GM18907 (cell line): ENCODE measurements at regions not wholly inside any gene's neighbourhood (a gene's known extent, or its start where the extent isn't known, plus 50 kb on each side); places are given as distances from the start of the nearest gene placed in this dataset.
A peak's percentile ranks its signal among the peaks of the same experiment; 100 is the strongest.

Source experiments
- ATAC-seq: cut with Tn5 transposase; IDR thresholded peaks from one replicate; pipeline ENCODE4 v1.9.1; 2021; ENCODE audit warnings: mild to moderate bottlenecking, moderate library complexity; ENCODE audit not compliant: unreplicated experiment

- no peak for ATAC-seq
Measured at GRCh38 chr12:39240587-39240986, 202.3 kb downstream of the KIF21A start.

GRCh38 chr12:39239490-39240486, 203.1 kb downstream of the KIF21A start:
- ATAC-seq: no peak

- no peak for ATAC-seq
Measured at GRCh38 chr12:39237004-39237403, 205.9 kb downstream of the KIF21A start.

GRCh38 chr12:39235990-39236767, 206.7 kb downstream of the KIF21A start:
- ATAC-seq: no peak

GRCh38 chr12:39230086-39230485, 212.8 kb downstream of the KIF21A start:
- no peak for ATAC-seq

- ATAC-seq: no peak
Measured at GRCh38 chr12:39227218-39227617, 215.7 kb downstream of the KIF21A start.

- no peak for ATAC-seq
Measured at GRCh38 chr12:39224971-39225370, 217.9 kb downstream of the KIF21A start.

- peak; percentile 71 for ATAC-seq
Measured at GRCh38 chr12:39205969-39206368, 237.0 kb downstream of the KIF21A start.

GRCh38 chr12:39199351-39199750, 243.6 kb downstream of the KIF21A start:
- no peak for ATAC-seq

GRCh38 chr12:39188689-39189088, 254.2 kb downstream of the KIF21A start:
- ATAC-seq: no peak

GRCh38 chr12:39186744-39187143, 256.2 kb downstream of the KIF21A start:
- ATAC-seq: no peak

GRCh38 chr12:39178837-39179236, 264.1 kb downstream of the KIF21A start:
- ATAC-seq: no peak

GRCh38 chr12:39176356-39176755, 266.6 kb downstream of the KIF21A start:
- ATAC-seq: no peak

- no peak for ATAC-seq
Measured at GRCh38 chr12:39173726-39174125, 268.3 kb upstream of the CPNE8 start.

- ATAC-seq: no peak
Measured at GRCh38 chr12:39165338-39165737, 259.9 kb upstream of the CPNE8 start.

GRCh38 chr12:39161465-39162085, 256.2 kb upstream of the CPNE8 start:
- no peak for ATAC-seq

GRCh38 chr12:39157696-39158342, 252.4 kb upstream of the CPNE8 start:
- ATAC-seq: no peak

GRCh38 chr12:39145175-39145999, 240.0 kb upstream of the CPNE8 start:
- peak; percentile 90 for ATAC-seq

- no peak for ATAC-seq
Measured at GRCh38 chr12:39144613-39145061, 239.2 kb upstream of the CPNE8 start.

GRCh38 chr12:39138268-39138667, 232.9 kb upstream of the CPNE8 start:
- no peak for ATAC-seq
